Tibial artery (tissue), 4 donors: ENCODE measurements at regions not wholly inside any gene's neighbourhood (a gene's known extent, or its start where the extent isn't known, plus 50 kb on each side); places are given as distances from the start of the nearest gene placed in this dataset.
"Not testable (repeated sequence)": the region's sequence is repeated elsewhere in the genome, so short reads cannot be mapped to it uniquely, and the experiment has no call there.

Source experiments
- DNase-seq, 2 donors: peaks; one replicate each; pipeline ENCODE4 v3.0.0-alpha.2; 2019
- H3K27ac ChIP-seq, 2 donors: fragments of 200-600 bp; sonication (generic) in 1 of 2; 1 replicate in 1 of 2; 2 replicates in 1 of 2; pipeline ENCODE4 v1.5.1; 2018 to 2019; ENCODE audit warnings: mild to moderate bottlenecking in 1 of 2
- H3K27me3 ChIP-seq, 2 donors: fragments of 200-600 bp; sonication (generic) in 1 of 2; one replicate each; pipeline versions ENCODE4 v1.5.1 to v1.6.0; 2016 to 2019
- H3K36me3 ChIP-seq, 3 donors: fragments of 200-600 bp; sonication (generic) in 2 of 3; one replicate each; pipeline ENCODE4 v1.5.1; 2016 to 2019; ENCODE audit warnings: mild to moderate bottlenecking in 2 of 3
- H3K4me1 ChIP-seq, 4 donors: fragments of 200-600 bp; sonication (generic) in 2 of 4; 1 replicate in 3 of 4; 2 replicates in 1 of 4; pipeline ENCODE4 v1.5.1; 2016 to 2019
- H3K4me3 ChIP-seq, 2 donors: fragments of 200-600 bp; sonication (generic) in 1 of 2; 1 replicate in 1 of 2; 2 replicates in 1 of 2; pipeline ENCODE4 v1.5.1; 2018 to 2019; ENCODE audit warnings: mild to moderate bottlenecking in 2 of 2
- H3K9me3 ChIP-seq, 3 donors: fragments of 200-600 bp; sonication (generic) in 1 of 3; one replicate each; pipeline ENCODE4 v1.5.1; 2016 to 2019
- CTCF ChIP-seq, 2 experiments: fragments of 200-600 bp in 1 of 2; fragments of 450-650 bp in 1 of 2; IDR thresholded peaks; one replicate each; pipeline ENCODE4 v1.5.1; 2017 to 2019; ENCODE audit warnings: antibody characterized with exemption in 2 of 2, mild to moderate bottlenecking in 1 of 2, moderate library complexity in 1 of 2
- intact Hi-C: fragments of 100-400 bp; cut with DNase I; formaldehyde crosslinking; loops from one replicate; pipeline ENCODE4 v1.15.0; 2023; ENCODE audit warnings: low total_unique reads

GRCh38 chr1:163477276-163477830 lies 155.6 kb downstream of the NUF2 start:
- Histone ChIP-seq H3K27ac (no peak overlapping the region), H3K4me1 (no peaks in the 10 kb centered on the region), H3K27me3 (no peaks in the 10 kb centered on the region), H3K4me3 (no peak overlapping the region), H3K9me3 (no peaks in the 10 kb centered on the region), H3K36me3 (no peaks in the 10 kb centered on the region)
- intact Hi-C loops: no loop called here
- no peak for TF ChIP-seq CTCF (IDR thresholded peaks at IDR 0.05)
- DNase-seq: no peak

GRCh38 chr1:163498391-163499330 lies 176.9 kb downstream of the NUF2 start:
- H3K36me3 ChIP-seq, intact Hi-C loops, H3K27me3 ChIP-seq, DNase-seq, H3K9me3 ChIP-seq, H3K27ac ChIP-seq, H3K4me1 ChIP-seq, H3K4me3 ChIP-seq: not testable (repeated sequence)

- Histone ChIP-seq H3K9me3 (no peaks in the 10 kb centered on the region), H3K27ac (no peak overlapping the region), H3K27me3 (no peaks in the 10 kb centered on the region), H3K4me1 (no peaks in the 10 kb centered on the region), H3K4me3 (no peak overlapping the region), H3K36me3 (no peaks in the 10 kb centered on the region)
- TF ChIP-seq CTCF (IDR thresholded peaks at IDR 0.05): no peak
- DNase-seq: no peak
- intact Hi-C loops: no loop called here
These were observed 182.7 kb downstream of the NUF2 start for GRCh38 chr1:163504331-163504978.

- no peak overlapping the region for H3K27ac ChIP-seq
- H3K36me3 ChIP-seq: no peaks in the 10 kb centered on the region
- no peaks in the 10 kb centered on the region for H3K27me3 ChIP-seq
- intact Hi-C loops: no loop called here
- no peaks in the 10 kb centered on the region for H3K4me1 ChIP-seq
- H3K9me3 ChIP-seq: no peaks in the 10 kb centered on the region
- DNase-seq: no peak
- no peak overlapping the region for H3K4me3 ChIP-seq
- TF ChIP-seq CTCF (IDR thresholded peaks at IDR 0.05): no peak
These were observed 187.4 kb downstream of the NUF2 start for GRCh38 chr1:163509114-163509513.

GRCh38 chr1:163512349-163512989 lies 190.7 kb downstream of the NUF2 start:
- Histone ChIP-seq H3K4me1 (no peaks in the 10 kb centered on the region), H3K36me3 (no peaks in the 10 kb centered on the region), H3K4me3 (no peak overlapping the region), H3K27ac (no peak overlapping the region), H3K9me3 (no peaks in the 10 kb centered on the region), H3K27me3 (no peaks in the 10 kb centered on the region)
- DNase-seq: no peak
- intact Hi-C loops: no loop called here
- TF ChIP-seq CTCF (IDR thresholded peaks at IDR 0.05): no peak
